Vagina (tissue), 2 donors: ENCODE measurements at regions not wholly inside any gene's neighbourhood (a gene's known extent, or its start where the extent isn't known, plus 50 kb on each side); places are given as distances from the start of the nearest gene placed in this dataset.

ENCODE experiments used
- CTCF ChIP-seq, 3 experiments: fragments of 450-650 bp in 2 of 3; fragments of 200-600 bp in 1 of 3; sonication (generic) in 1 of 3; IDR thresholded peaks; one replicate each; pipeline ENCODE4 v1.5.1; 2017 to 2019; ENCODE audit warnings: antibody characterized with exemption in 3 of 3, mild to moderate bottlenecking in 2 of 3, moderate library complexity in 2 of 3
- POLR2A ChIP-seq, 2 donors: fragments of 450-650 bp; IDR thresholded peaks; one replicate each; pipeline ENCODE4 v1.6.1; 2017; ENCODE audit warnings: antibody characterized with exemption in 2 of 2, mild to moderate bottlenecking in 2 of 2, moderate library complexity in 2 of 2
- POLR2AphosphoS5 ChIP-seq, 2 donors: sonication (generic); formaldehyde crosslinking; IDR thresholded peaks; one replicate each; pipeline ENCODE4 v1.9.0; 2017; ENCODE audit warnings: antibody characterized with exemption in 2 of 2, mild to moderate bottlenecking in 2 of 2, low read depth in 1 of 2; ENCODE audit not compliant: insufficient read depth in 1 of 2

GRCh38 chr3:177445549-177445948 is 248.3 kb upstream of the TBL1XR1 start:
- TF ChIP-seq CTCF (IDR thresholded peaks at IDR 0.05): no peak
- no peak for TF ChIP-seq POLR2A (IDR thresholded peaks at IDR 0.05)
- TF ChIP-seq POLR2AphosphoS5 (IDR thresholded peaks at IDR 0.05; ENCODE audit: insufficient read depth in 1 of 2, low read depth in 1 of 2): no peak
